HG03342 (cell line): ENCODE measurements at regions not wholly inside any gene's neighbourhood (a gene's known extent, or its start where the extent isn't known, plus 50 kb on each side); places are given as distances from the start of the nearest gene placed in this dataset.
"Not testable (repeated sequence)": the region's sequence is repeated elsewhere in the genome, so short reads cannot be mapped to it uniquely, and the experiment has no call there.

ENCODE experiments used
- ATAC-seq: cut with Tn5 transposase; IDR thresholded peaks from one replicate; pipeline ENCODE4 v1.9.1; 2021; ENCODE audit warnings: mild to moderate bottlenecking, moderate library complexity; ENCODE audit not compliant: unreplicated experiment

DNA sequence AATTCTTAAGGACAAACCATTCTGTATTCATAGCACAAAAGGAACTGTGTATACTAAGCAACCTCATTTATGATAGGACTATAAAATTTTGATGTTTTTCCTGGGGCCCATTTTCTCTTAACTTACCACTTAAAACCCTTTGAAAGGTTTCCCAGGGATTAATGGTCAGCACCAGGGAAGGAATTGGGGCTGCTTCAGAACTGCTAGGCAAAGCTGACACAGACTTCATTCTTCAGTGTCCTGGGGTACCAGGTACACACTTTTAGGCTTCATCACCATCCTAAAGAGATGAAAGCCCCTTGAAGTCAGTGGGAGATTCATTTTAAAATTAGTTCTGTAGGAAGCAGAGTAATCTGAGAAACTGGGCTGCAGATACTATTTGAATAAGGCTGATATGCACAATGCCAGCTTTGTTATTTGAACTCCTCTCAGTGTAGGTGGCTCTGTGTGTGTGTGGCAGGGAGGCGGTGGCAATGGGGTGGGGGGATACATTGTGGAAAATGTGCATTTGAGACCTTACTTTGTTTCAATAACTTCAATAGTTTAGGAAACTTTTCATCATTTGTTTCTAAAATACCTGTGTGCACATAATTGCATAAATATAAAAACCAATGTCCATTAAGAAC lies 329.3 kb upstream of the DCN start:
- no peak for ATAC-seq

DNA sequence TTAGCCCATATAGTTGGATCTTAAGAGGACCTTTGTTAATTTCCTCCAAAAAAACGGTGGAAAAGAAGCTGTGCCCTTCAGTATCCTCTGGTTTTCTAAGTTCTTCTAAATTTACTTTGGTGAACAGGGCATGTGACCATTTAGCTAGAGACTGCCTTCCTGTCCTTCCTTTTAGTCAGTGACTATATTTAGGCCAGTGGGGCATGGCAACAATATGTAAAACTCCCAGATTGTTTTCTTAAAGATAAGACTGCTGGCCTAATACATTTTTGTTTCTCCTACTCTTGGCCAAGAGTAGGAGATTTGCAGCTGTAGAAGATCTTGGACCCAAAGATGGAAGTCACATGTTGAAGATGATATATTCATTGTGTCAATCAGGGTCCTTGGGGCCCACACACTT lies 325.1 kb upstream of the DCN start:
- no peak for ATAC-seq

- ATAC-seq: no peak
These were observed 323.8 kb upstream of the DCN start for GRCh38 chr12:91506452-91506851.

- no peak for ATAC-seq
These were observed 322.4 kb upstream of the DCN start for GRCh38 chr12:91505006-91505405.

DNA sequence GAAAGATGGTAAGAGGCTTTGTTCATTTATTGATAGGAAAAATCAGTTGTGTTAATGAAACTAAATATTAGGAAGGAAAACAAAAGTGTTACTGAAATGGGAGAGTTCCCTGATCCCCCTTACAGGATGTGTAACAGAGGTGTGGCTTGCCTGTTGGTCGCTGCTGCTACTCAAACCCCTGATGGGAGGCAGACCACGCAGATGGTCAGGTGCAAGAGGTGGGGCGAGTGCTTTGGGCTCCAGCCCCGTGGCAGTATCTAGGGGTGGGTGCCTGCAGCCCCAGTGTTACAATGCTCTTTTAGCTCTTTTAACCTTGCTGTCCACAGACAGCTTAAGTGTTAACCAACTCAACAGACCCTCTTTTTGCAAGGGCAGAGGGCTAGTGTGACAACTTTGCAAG lies 319.6 kb upstream of the DCN start:
- no peak for ATAC-seq

GRCh38 chr12:91496337-91496736 lies 313.7 kb upstream of the DCN start:
- no peak for ATAC-seq

DNA sequence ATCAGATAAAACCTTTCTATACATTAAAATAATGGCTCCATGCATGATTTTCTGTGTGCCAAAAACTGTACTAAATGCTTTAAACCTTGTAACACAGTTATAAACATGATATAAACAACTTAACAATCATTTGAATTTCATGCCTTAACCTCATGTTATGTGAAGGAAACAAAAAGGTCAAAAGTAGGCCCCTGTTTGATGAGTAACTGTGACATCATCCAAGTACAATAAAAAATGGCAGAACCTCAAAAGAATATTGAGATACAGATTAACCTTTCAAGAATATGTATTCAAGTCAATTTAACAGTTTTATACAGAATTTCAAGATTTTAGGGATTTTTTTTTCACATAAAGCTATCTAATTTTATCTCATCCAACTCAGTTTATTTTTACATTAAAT lies 310.7 kb upstream of the DCN start:
- ATAC-seq: no peak

GRCh38 chr12:91492648-91493047 lies 310.0 kb upstream of the DCN start:
- no peak for ATAC-seq

GRCh38 chr12:91490667-91491311 lies 308.2 kb upstream of the DCN start:
- no peak for ATAC-seq

- ATAC-seq: no peak
These were observed 300.9 kb upstream of the DCN start for GRCh38 chr12:91483471-91483985.

GRCh38 chr12:91482231-91482630 lies 299.6 kb upstream of the DCN start:
- no peak for ATAC-seq

DNA sequence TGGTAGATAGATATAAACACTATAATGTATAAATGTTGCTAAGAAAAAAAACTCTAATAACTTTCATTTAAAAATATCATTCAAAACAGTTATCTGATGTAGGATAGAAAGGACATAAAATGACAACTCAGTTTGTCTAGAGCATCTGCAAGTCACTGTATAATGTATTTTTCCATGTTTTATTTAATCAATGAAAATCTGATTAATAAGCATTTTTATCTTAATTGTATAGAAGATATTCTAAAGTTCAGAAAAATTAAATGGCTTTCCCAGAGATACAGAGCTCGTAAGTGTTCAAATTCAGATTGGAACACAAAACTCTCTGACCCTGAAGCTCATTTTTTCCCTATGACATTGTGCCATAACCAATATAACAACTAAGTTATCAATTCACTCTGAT lies 295.9 kb upstream of the DCN start:
- ATAC-seq: no peak

- ATAC-seq: no peak
These were observed 285.1 kb upstream of the DCN start for GRCh38 chr12:91467686-91468085.

GRCh38 chr12:91461061-91461460 lies 278.4 kb upstream of the DCN start:
- ATAC-seq: no peak

- no peak for ATAC-seq
These were observed 277.9 kb upstream of the DCN start for GRCh38 chr12:91460469-91460868.

- no peak for ATAC-seq
These were observed 272.7 kb upstream of the DCN start for GRCh38 chr12:91455321-91455720.

DNA sequence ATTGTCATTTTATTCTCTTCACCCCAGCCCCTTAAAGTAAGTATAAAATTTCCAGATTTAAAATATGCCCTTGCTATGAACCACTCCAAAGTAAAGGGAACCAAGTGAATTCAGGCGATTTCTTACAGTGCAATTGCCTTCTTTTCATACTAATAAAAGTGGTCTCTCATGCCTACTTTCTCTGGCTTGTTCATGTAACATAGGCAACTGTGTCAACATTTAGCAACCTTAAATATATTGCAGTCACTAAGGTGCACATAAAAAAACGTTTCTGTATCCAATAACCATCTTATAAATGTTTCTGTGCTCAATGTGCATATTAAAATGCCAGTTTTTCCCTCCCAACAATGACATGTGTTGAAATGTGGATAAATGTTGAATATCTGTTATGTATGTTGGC lies 271.6 kb upstream of the DCN start:
- no peak for ATAC-seq

- ATAC-seq: not testable (repeated sequence)
These were observed 269.8 kb upstream of the DCN start for GRCh38 chr12:91452464-91452863.

GRCh38 chr12:91441993-91442952 lies 259.7 kb upstream of the DCN start:
- ATAC-seq: no peak

- ATAC-seq: no peak
These were observed 258.6 kb upstream of the DCN start for GRCh38 chr12:91441246-91441645.

- no peak for ATAC-seq
These were observed 251.5 kb upstream of the DCN start for GRCh38 chr12:91434081-91434480.

GRCh38 chr12:91432755-91433154 lies 250.1 kb upstream of the DCN start:
- ATAC-seq: no peak
